SK-N-SH (cell line): ENCODE measurements at regions not wholly inside any gene's neighbourhood (a gene's known extent, or its start where the extent isn't known, plus 50 kb on each side); places are given as distances from the start of the nearest gene placed in this dataset.

Experiments used
- CTCF ChIA-PET: fragments of 300-600, 350-600 bp; formaldehyde crosslinking; extraction: SDS; loops from one replicate; lab custom pipeline; 2021; lab: Yijun Ruan, JAX
- POLR2A ChIA-PET: fragments of 350-600 bp; sonication (Branson Sonifier 250); formaldehyde crosslinking; extraction: SDS; loops from one replicate; lab custom pipeline; 2020; ENCODE audit warnings: antibody characterized with exemption, inconsistent platforms; lab: Yijun Ruan, JAX
- DNase-seq: peaks from one replicate; pipeline ENCODE4 v3.0.0; 2012
- H2AFZ ChIP-seq: fragments of 200-600 bp; sonication (generic); 2 replicates; pipeline ENCODE4 v1.8.1; 2016; ENCODE audit warnings: antibody characterized with exemption, mild to moderate bottlenecking, low read depth
- H3F3A ChIP-seq: fragments of 200-600 bp; sonication (generic); replicated peaks from 2 replicates; pipeline ENCODE3; 2016; ENCODE audit warnings: antibody characterized with exemption, mild to moderate bottlenecking; ENCODE audit not compliant: insufficient read depth
- H3K27ac ChIP-seq, 2 experiments: fragments of 200-500 bp in 1 of 2; fragments of 200-600 bp in 1 of 2; sonication (Bioruptor generic) in 1 of 2; sonication (generic), shearing (Covaris generic) in 1 of 2; 2 replicates each; pipeline versions ENCODE4 v1.5.1 to v1.6.1; 2014 to 2016; ENCODE audit warnings: low read depth in 2 of 2, inconsistent platforms in 1 of 2, low read length in 1 of 2, mild to moderate bottlenecking in 1 of 2, mixed read lengths in 1 of 2
- H3K27me3 ChIP-seq: fragments of 200-600 bp; sonication (generic), shearing (Covaris generic); 2 replicates; pipeline ENCODE4 v1.6.1; 2016; ENCODE audit warnings: mixed run types; ENCODE audit not compliant: insufficient read depth
- H3K36me3 ChIP-seq, 2 experiments: fragments of 200-500 bp in 1 of 2; fragments of 200-600 bp in 1 of 2; sonication (Bioruptor generic) in 1 of 2; sonication (generic) in 1 of 2; replicated peaks in 1 of 2; 2 replicates each; pipeline versions ENCODE3 to v1.5.1; 2014 to 2016; ENCODE audit warnings: low read length in 1 of 2, mild to moderate bottlenecking in 1 of 2; ENCODE audit not compliant: insufficient read depth in 2 of 2, control insufficient read depth in 1 of 2
- H3K4me1 ChIP-seq, 2 experiments: fragments of 200-500 bp in 1 of 2; fragments of 200-600 bp in 1 of 2; sonication (Bioruptor generic) in 1 of 2; sonication (generic), shearing (Covaris generic) in 1 of 2; 2 replicates each; pipeline versions ENCODE4 v1.5.1 to v1.6.1; 2014 to 2016; ENCODE audit warnings: low read depth in 1 of 2, low read length in 1 of 2, mixed run types in 1 of 2; ENCODE audit not compliant: insufficient read depth in 2 of 2, control insufficient read depth in 1 of 2
- H3K4me2 ChIP-seq: fragments of 200-600 bp; sonication (generic), shearing (Covaris generic); 2 replicates; pipeline ENCODE4 v1.6.1; 2017; ENCODE audit warnings: mixed run types
- H3K4me3 ChIP-seq, 2 experiments: fragments of 200-500 bp in 1 of 2; fragments of 200-600 bp in 1 of 2; sonication (Bioruptor generic) in 1 of 2; sonication (generic), shearing (Covaris generic) in 1 of 2; 2 replicates each; pipeline versions ENCODE4 v1.5.1 to v1.8.1; 2014 to 2016; ENCODE audit warnings: low read depth in 2 of 2, inconsistent platforms in 1 of 2, low read length in 1 of 2, mild to moderate bottlenecking in 1 of 2, mixed read lengths in 1 of 2, moderate library complexity in 1 of 2
- H3K79me2 ChIP-seq: fragments of 200-600 bp; sonication (generic); 2 replicates; pipeline ENCODE4 v1.8.1; 2017; ENCODE audit warnings: mild to moderate bottlenecking; ENCODE audit not compliant: insufficient read depth
- H3K9ac ChIP-seq: fragments of 200-600 bp; sonication (generic); 2 replicates; pipeline ENCODE4 v1.6.1; 2017; ENCODE audit warnings: mixed run types
- H3K9me2 ChIP-seq: fragments of 200-600 bp; sonication (generic); 2 replicates; pipeline ENCODE4 v1.6.1; 2017; ENCODE audit warnings: mixed run types
- H3K9me3 ChIP-seq: fragments of 200-600 bp; sonication (generic); 2 replicates; pipeline ENCODE4 v1.6.1; 2017; ENCODE audit warnings: mixed run types, mild to moderate bottlenecking, moderate library complexity
- H4K20me1 ChIP-seq: fragments of 200-600 bp; sonication (generic); 2 replicates; pipeline ENCODE4 v1.6.1; 2017; ENCODE audit warnings: mild to moderate bottlenecking, mixed run types; ENCODE audit not compliant: insufficient read depth
- CHD2 ChIP-seq: fragments of 150-350 bp; IDR thresholded peaks from 2 replicates; pipeline ENCODE4 v1.6.1; 2018; ENCODE audit warnings: low read length; ENCODE audit not compliant: partially characterized antibody
- EP300 ChIP-seq, 2 experiments: IDR thresholded peaks; 2 replicates each; pipeline versions ENCODE4 v1.4.0 to v1.6.1; 2012; ENCODE audit warnings: borderline replicate concordance in 1 of 2, low read depth in 1 of 2, low read length in 1 of 2
- EZH2phosphoT487 ChIP-seq: fragments of 200-600 bp; sonication (generic); IDR thresholded peaks from 2 replicates; pipeline ENCODE4 v1.6.1; 2017; ENCODE audit warnings: low read depth, mixed run types, mild to moderate bottlenecking, antibody characterized with exemption, moderate library complexity, borderline replicate concordance
- FOSL2 ChIP-seq: IDR thresholded peaks from 2 replicates; pipeline ENCODE4 v1.4.0; 2012; ENCODE audit warnings: low read depth, mild to moderate bottlenecking, moderate library complexity, borderline replicate concordance
- FOXJ3 ChIP-seq: sonication (generic); formaldehyde crosslinking; IDR thresholded peaks from 2 replicates; pipeline ENCODE4 v1.5.1; 2020; ENCODE audit warnings: mild to moderate bottlenecking, missing genetic modification reagents
- FOXM1 ChIP-seq: IDR thresholded peaks from 2 replicates; pipeline ENCODE4 v1.4.0; 2012; ENCODE audit warnings: low read depth, mild to moderate bottlenecking
- GABPA ChIP-seq: IDR thresholded peaks from 2 replicates; pipeline ENCODE4 v1.4.0; 2012; ENCODE audit warnings: low read depth, mild to moderate bottlenecking
- IRF3 ChIP-seq: fragments of 150-350 bp; IDR thresholded peaks from 2 replicates; pipeline ENCODE4 v1.6.1; 2016; ENCODE audit warnings: mild to moderate bottlenecking, low read depth, low read length
- JUND ChIP-seq: IDR thresholded peaks from 2 replicates; pipeline ENCODE4 v1.4.0; 2012
- MAX ChIP-seq: IDR thresholded peaks from 2 replicates; pipeline ENCODE4 v1.4.0; 2012; ENCODE audit warnings: low read depth
- MEF2A ChIP-seq: IDR thresholded peaks from 2 replicates; pipeline ENCODE4 v1.4.0; 2012; ENCODE audit warnings: low read depth, borderline replicate concordance
- NRF1 ChIP-seq: IDR thresholded peaks from 2 replicates; pipeline ENCODE4 v1.6.1; 2012; ENCODE audit warnings: low read depth, mild to moderate bottlenecking, low read length
- PBX3 ChIP-seq: IDR thresholded peaks from 2 replicates; pipeline ENCODE4; 2012
- RXRA ChIP-seq: IDR thresholded peaks from 2 replicates; pipeline ENCODE4 v1.4.0; 2012; ENCODE audit warnings: low read depth, mild to moderate bottlenecking, borderline replicate concordance
- TAF1 ChIP-seq: IDR thresholded peaks from 2 replicates; pipeline ENCODE4 v1.6.1; 2012; ENCODE audit warnings: low read depth, mild to moderate bottlenecking, low read length, moderate library complexity, borderline replicate concordance
- TCF12 ChIP-seq: IDR thresholded peaks from 2 replicates; pipeline ENCODE4 v1.4.0; 2012
- USF1 ChIP-seq: IDR thresholded peaks from 2 replicates; pipeline ENCODE4 v1.4.0; 2012; ENCODE audit warnings: low read depth, borderline replicate concordance
- ZBTB33 ChIP-seq: IDR thresholded peaks from 2 replicates; pipeline ENCODE4 v1.4.0; 2012; ENCODE audit warnings: low read depth, borderline replicate concordance
- WGBS: methylation state at CpG from one replicate; pipeline ENCODE4 v1.1.6; 2017; ENCODE audit warnings: low lambda C conversion rate; 5-methylcytosine and 5-hydroxymethylcytosine counted together

- TF ChIP-seq ZBTB33, result no peak
- no peak for TF ChIP-seq IRF3
- TF ChIP-seq NRF1, result no peak
- no peak for TF ChIP-seq GABPA
- no peak for TF ChIP-seq CHD2
- TF ChIP-seq USF1, result no peak
- no peak for TF ChIP-seq TAF1
- no peak for TF ChIP-seq MAX
- TF ChIP-seq TCF12, result no peak
- no peak for TF ChIP-seq FOSL2
Measured at GRCh38 chr3:157585386-157585785, 82.2 kb upstream of the VEPH1 start (continued).

GRCh38 chr3:157582637-157582973, 79.4 kb upstream of the VEPH1 start:
- Histone ChIP-seq H3K9me3 (no peaks in the 10 kb centered on the region), H4K20me1 (no peaks in the 10 kb centered on the region), H3K79me2 (no peaks in the 10 kb centered on the region), H3K4me1 (no peaks in the 10 kb centered on the region), H3K27me3 (no peaks in the 10 kb centered on the region), H3K36me3 (no peaks in the 10 kb centered on the region), H2AFZ (no peak overlapping the region), H3K4me2 (no peak overlapping the region), H3K4me3 (no peak overlapping the region), H3K9me2 (no peaks in the 10 kb centered on the region), H3F3A (no peaks in the 10 kb centered on the region), H3K27ac (no peak overlapping the region), H3K9ac (no peak overlapping the region)
- CTCF ChIA-PET, result interaction anchor here (0.7 to 3.7 kb wide), 5 partner anchors 10 to 50 kb away, joined by 3 to 18 read pairs (median 4); no protein-coding TSS in a partner anchor
- DNase-seq, result no peak
- POLR2A ChIA-PET, result no interaction called here
- TF ChIP-seq PBX3 (no peak), MEF2A (no peak), JUND (no peak), USF1 (no peak), FOXM1 (no peak), FOXJ3 (CRISPR knock-in tag) (no peak), EZH2phosphoT487 (no peak), EP300 (IDR thresholded peaks at IDR 0.05; ENCODE audit: borderline replicate concordance in 1 of 2, low read depth in 1 of 2, low read length in 1 of 2) (no peak), RXRA (no peak)
- WGBS, result 84% methylated on average over 3 of the region's 3 CpGs
